Testis (tissue), 2 donors: ENCODE measurements at regions not wholly inside any gene's neighbourhood (a gene's known extent, or its start where the extent isn't known, plus 50 kb on each side); places are given as distances from the start of the nearest gene placed in this dataset.
A peak's percentile ranks its signal among the peaks of the same experiment; 100 is the strongest.

Experiments
- DNase-seq: peaks from one replicate; pipeline ENCODE4 v3.0.0-alpha.2; 2019
- H3K27ac ChIP-seq, 2 donors: fragments of 200-600 bp; sonication (generic); one replicate each; pipeline ENCODE4 v1.5.1; 2019
- H3K27me3 ChIP-seq: fragments of 200-600 bp; sonication (generic); one replicate; pipeline ENCODE4 v1.5.1; 2019
- H3K36me3 ChIP-seq: fragments of 200-600 bp; sonication (generic); one replicate; pipeline ENCODE4 v1.5.1; 2017; ENCODE audit warnings: low read depth; ENCODE audit errors: missing control alignments
- H3K4me1 ChIP-seq: fragments of 200-600 bp; sonication (generic); one replicate; pipeline ENCODE4 v1.5.1; 2019
- H3K4me3 ChIP-seq, 2 donors: fragments of 200-600 bp; sonication (generic); one replicate each; pipeline ENCODE4 v1.5.1; 2017 to 2019
- H3K9me3 ChIP-seq: fragments of 200-600 bp; sonication (generic); one replicate; pipeline ENCODE4 v1.5.1; 2017
- CTCF ChIP-seq, 3 experiments: fragments of 450-650 bp in 2 of 3; fragments of 200-600 bp in 1 of 3; sonication (generic) in 1 of 3; IDR thresholded peaks; one replicate each; pipeline ENCODE4 v1.5.1; 2016 to 2019; ENCODE audit warnings: antibody characterized with exemption in 3 of 3, mild to moderate bottlenecking in 2 of 3, moderate library complexity in 1 of 3
- POLR2A ChIP-seq: fragments of 450-650 bp; IDR thresholded peaks from one replicate; pipeline ENCODE4 v1.6.1; 2017; ENCODE audit warnings: antibody characterized with exemption, mild to moderate bottlenecking, moderate library complexity
- WGBS, 2 donors: methylation state at CpG; one replicate each; pipeline ENCODE4 v1.1.5; 2018; 5-methylcytosine and 5-hydroxymethylcytosine counted together
- intact Hi-C: fragments of 100-400 bp; cut with DNase I; formaldehyde crosslinking; loops from one replicate; pipeline ENCODE4 v1.15.1; 2023; ENCODE audit warnings: low total_unique reads

- TF ChIP-seq CTCF (IDR thresholded peaks at IDR 0.05) = no peak
- TF ChIP-seq POLR2A = no peak
- H3K36me3 ChIP-seq = no peaks in the 10 kb centered on the region
- H3K27me3 ChIP-seq = no peaks in the 10 kb centered on the region
- intact Hi-C loops = no loop called here
- H3K4me1 ChIP-seq = peaks cover 7% of the 10 kb centered on the region
- no peaks in the 10 kb centered on the region for H3K9me3 ChIP-seq
- DNase-seq = peak; percentile 25
- H3K4me3 ChIP-seq = no peak overlapping the region
- H3K27ac ChIP-seq = peak overlapping the region; percentile 41 to 60
- 66 to 67% methylated on average over 1 of the region's 1 CpG for WGBS, 2 donors
Measured at GRCh38 chr15:53390549-53390948, 368.9 kb downstream of the WDR72 start.

GRCh38 chr15:53389271-53390037 is 370.0 kb downstream of the WDR72 start:
- intact Hi-C loops = no loop called here
- no peaks in the 10 kb centered on the region for H3K36me3 ChIP-seq

GRCh38 chr15:53384417-53384816 is 375.0 kb downstream of the WDR72 start:
- no peak overlapping the region for H3K4me3 ChIP-seq
- no peaks in the 10 kb centered on the region for H3K36me3 ChIP-seq
- intact Hi-C loops = no loop called here
- TF ChIP-seq CTCF (IDR thresholded peaks at IDR 0.05) = no peak
- no peak for TF ChIP-seq POLR2A
- 64 to 70% methylated on average over 3 of the region's 3 CpGs for WGBS, 2 donors
- DNase-seq = no peak
- no peaks in the 10 kb centered on the region for H3K4me1 ChIP-seq
- H3K27me3 ChIP-seq = no peaks in the 10 kb centered on the region
- H3K9me3 ChIP-seq = no peaks in the 10 kb centered on the region
- no peak overlapping the region for H3K27ac ChIP-seq

More at GRCh38 chr15:53389271-53390037, 370.0 kb downstream of the WDR72 start:
- DNase-seq = no peak
- no peaks in the 10 kb centered on the region for H3K9me3 ChIP-seq
- peak overlapping the region; percentile 41 to 60 for H3K27ac ChIP-seq
- peaks cover 7% of the 10 kb centered on the region for H3K4me1 ChIP-seq
- H3K27me3 ChIP-seq = no peaks in the 10 kb centered on the region
- TF ChIP-seq POLR2A (no peak), CTCF (IDR thresholded peaks at IDR 0.05) (no peak)
- no peak overlapping the region for H3K4me3 ChIP-seq
- 78 to 81% methylated on average over 15 of the region's 15 CpGs for WGBS, 2 donors

- TF ChIP-seq CTCF (IDR thresholded peaks at IDR 0.05) = no peak
- TF ChIP-seq POLR2A = no peak
- Histone ChIP-seq H3K27me3 (no peaks in the 10 kb centered on the region), H3K4me1 (peaks cover 7% of the 10 kb centered on the region), H3K36me3 (no peaks in the 10 kb centered on the region), H3K4me3 (no peak overlapping the region), H3K9me3 (no peaks in the 10 kb centered on the region), H3K27ac (no peak overlapping the region)
- intact Hi-C loops = no loop called here
- 71 to 74% methylated on average over 4 of the region's 4 CpGs for WGBS, 2 donors
- no peak for DNase-seq
Measured at GRCh38 chr15:53378096-53378800, 381.2 kb downstream of the WDR72 start.
